ENCODE measurements at regions not wholly inside any gene's neighbourhood (a gene's known extent, or its start where the extent isn't known, plus 50 kb on each side); places are given as distances from the start of the nearest gene placed in this dataset.

GRCh38 chr6:159520002-159520401 is 173.0 kb downstream of the SOD2 start:
- TF ChIP-seq EZH2 (IDR thresholded peaks at IDR 0.05; ENCODE audit: borderline replicate concordance, insufficient read depth, low read depth, low read length, poor library complexity, severe bottlenecking) (no peak), CTCF (IDR thresholded peaks at IDR 0.05) (no peak)

All from B cell (primary cell).